Parathyroid adenoma (tissue), 2 donors: ENCODE measurements at regions not wholly inside any gene's neighbourhood (a gene's known extent, or its start where the extent isn't known, plus 50 kb on each side); places are given as distances from the start of the nearest gene placed in this dataset.

ENCODE experiments used
- H2AFZ ChIP-seq: fragments of 300-600 bp; sonication (generic); one replicate; pipeline ENCODE4 v1.7.0; 2017; ENCODE audit warnings: antibody characterized with exemption, mild to moderate bottlenecking
- H3K27ac ChIP-seq: fragments of 300-600 bp; sonication (generic); one replicate; pipeline ENCODE4 v1.7.0; 2017
- H3K27me3 ChIP-seq: fragments of 300-600 bp; sonication (generic); one replicate; pipeline ENCODE4 v1.7.0; 2017; ENCODE audit warnings: low read length; ENCODE audit not compliant: control insufficient read depth, insufficient read depth
- H3K36me3 ChIP-seq: fragments of 300-600 bp; sonication (generic); one replicate; pipeline ENCODE4 v1.7.0; 2017; ENCODE audit warnings: low read length; ENCODE audit not compliant: control insufficient read depth, insufficient read depth
- H3K4me1 ChIP-seq: fragments of 300-600 bp; sonication (generic); one replicate; pipeline ENCODE4 v1.7.0; 2017; ENCODE audit warnings: control low read depth
- H3K4me2 ChIP-seq: fragments of 300-600 bp; sonication (generic); one replicate; pipeline ENCODE4 v1.7.0; 2017; ENCODE audit warnings: low read length
- H3K4me3 ChIP-seq: fragments of 300-600 bp; sonication (generic); one replicate; pipeline ENCODE4 v1.7.0; 2017; ENCODE audit warnings: low read depth, low read length
- H3K79me2 ChIP-seq: fragments of 300-600 bp; sonication (generic); one replicate; pipeline ENCODE4 v1.7.0; 2017; ENCODE audit warnings: control low read depth
- H3K9ac ChIP-seq: fragments of 300-600 bp; sonication (generic); one replicate; pipeline ENCODE4 v1.7.0; 2017; ENCODE audit warnings: mild to moderate bottlenecking
- H3K9me3 ChIP-seq: fragments of 300-600 bp; sonication (generic); one replicate; pipeline ENCODE4 v1.7.0; 2017; ENCODE audit warnings: low read length; ENCODE audit not compliant: control insufficient read depth
- TF ChIP-seq, protein P1 (sequence below): fragments of 300-600 bp; sonication (generic); IDR thresholded peaks from one replicate; pipeline ENCODE4 v1.7.0; 2017; ENCODE audit warnings: antibody characterized with exemption, mild to moderate bottlenecking
- donor health status: primary hyperparathyroidism.

DNA sequence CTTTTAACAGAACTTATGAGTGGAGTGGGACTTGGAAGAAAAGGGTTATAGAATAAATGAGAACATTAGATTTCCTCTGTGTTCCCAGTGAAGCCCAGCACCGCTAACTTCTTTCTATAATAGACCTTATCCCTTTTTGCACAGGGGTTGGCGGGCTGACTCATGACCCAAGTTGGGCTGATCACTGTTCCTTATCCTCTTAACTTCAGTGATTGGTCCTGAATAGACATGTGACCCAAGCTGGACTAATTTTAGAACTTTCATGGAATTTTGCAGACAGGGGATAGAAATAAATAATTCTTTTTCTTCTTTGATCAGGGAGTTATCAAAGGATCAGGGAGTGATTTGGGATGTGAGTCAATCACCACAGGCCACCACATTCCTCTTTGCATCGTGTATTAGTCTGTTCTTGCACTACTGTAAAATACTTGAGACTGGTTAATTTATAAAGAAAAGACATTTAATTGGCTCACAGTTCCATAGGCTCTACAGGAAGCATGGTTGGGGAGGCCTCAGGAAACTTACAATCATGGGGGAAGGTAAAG lies 75.9 kb downstream of the UCHL1 start:
- Histone ChIP-seq H3K79me2 (no peaks in the 10 kb centered on the region), H3K9ac (no peak overlapping the region), H3K4me3 (no peak overlapping the region), H3K27ac (no peak overlapping the region), H3K9me3 (no peaks in the 10 kb centered on the region), H3K4me1 (peaks cover 6% of the 10 kb centered on the region), H3K4me2 (no peak overlapping the region), H3K36me3 (no peaks in the 10 kb centered on the region), H3K27me3 (no peaks in the 10 kb centered on the region), H2AFZ (peak overlapping the region; percentile 22)
- TF ChIP-seq, protein P1, sequence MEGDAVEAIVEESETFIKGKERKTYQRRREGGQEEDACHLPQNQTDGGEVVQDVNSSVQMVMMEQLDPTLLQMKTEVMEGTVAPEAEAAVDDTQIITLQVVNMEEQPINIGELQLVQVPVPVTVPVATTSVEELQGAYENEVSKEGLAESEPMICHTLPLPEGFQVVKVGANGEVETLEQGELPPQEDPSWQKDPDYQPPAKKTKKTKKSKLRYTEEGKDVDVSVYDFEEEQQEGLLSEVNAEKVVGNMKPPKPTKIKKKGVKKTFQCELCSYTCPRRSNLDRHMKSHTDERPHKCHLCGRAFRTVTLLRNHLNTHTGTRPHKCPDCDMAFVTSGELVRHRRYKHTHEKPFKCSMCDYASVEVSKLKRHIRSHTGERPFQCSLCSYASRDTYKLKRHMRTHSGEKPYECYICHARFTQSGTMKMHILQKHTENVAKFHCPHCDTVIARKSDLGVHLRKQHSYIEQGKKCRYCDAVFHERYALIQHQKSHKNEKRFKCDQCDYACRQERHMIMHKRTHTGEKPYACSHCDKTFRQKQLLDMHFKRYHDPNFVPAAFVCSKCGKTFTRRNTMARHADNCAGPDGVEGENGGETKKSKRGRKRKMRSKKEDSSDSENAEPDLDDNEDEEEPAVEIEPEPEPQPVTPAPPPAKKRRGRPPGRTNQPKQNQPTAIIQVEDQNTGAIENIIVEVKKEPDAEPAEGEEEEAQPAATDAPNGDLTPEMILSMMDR: no peak

DNA sequence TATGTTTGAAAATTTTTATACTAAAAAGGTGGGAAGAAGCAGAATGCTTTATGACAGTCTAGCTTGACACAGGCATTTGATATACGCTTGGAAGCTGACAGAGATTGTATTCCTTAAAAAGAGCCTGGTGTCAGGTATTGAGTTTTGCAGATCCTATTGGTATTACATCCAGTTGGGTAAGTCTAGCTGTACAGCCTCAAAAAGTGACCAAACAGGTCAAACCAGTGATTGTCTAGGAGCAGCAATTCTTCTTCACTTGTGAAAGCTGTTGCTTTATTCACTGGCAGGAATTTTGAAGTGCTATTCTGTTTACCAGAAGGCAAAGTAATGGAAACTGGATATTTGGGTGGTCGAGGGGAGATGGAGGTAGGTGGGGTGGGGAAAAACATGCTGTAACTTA lies 77.5 kb downstream of the UCHL1 start:
- TF ChIP-seq, protein P1: no peak
- H3K9ac ChIP-seq: no peak overlapping the region
- H2AFZ ChIP-seq: no peak overlapping the region
- no peaks in the 10 kb centered on the region for H3K9me3 ChIP-seq
- H3K4me3 ChIP-seq: no peak overlapping the region
- peaks cover 6% of the 10 kb centered on the region for H3K4me1 ChIP-seq
- H3K36me3 ChIP-seq: no peaks in the 10 kb centered on the region
- H3K4me2 ChIP-seq: peak overlapping the region; percentile 54
- no peaks in the 10 kb centered on the region for H3K27me3 ChIP-seq
- H3K79me2 ChIP-seq: no peaks in the 10 kb centered on the region
- peak overlapping the region; percentile 56 for H3K27ac ChIP-seq

DNA sequence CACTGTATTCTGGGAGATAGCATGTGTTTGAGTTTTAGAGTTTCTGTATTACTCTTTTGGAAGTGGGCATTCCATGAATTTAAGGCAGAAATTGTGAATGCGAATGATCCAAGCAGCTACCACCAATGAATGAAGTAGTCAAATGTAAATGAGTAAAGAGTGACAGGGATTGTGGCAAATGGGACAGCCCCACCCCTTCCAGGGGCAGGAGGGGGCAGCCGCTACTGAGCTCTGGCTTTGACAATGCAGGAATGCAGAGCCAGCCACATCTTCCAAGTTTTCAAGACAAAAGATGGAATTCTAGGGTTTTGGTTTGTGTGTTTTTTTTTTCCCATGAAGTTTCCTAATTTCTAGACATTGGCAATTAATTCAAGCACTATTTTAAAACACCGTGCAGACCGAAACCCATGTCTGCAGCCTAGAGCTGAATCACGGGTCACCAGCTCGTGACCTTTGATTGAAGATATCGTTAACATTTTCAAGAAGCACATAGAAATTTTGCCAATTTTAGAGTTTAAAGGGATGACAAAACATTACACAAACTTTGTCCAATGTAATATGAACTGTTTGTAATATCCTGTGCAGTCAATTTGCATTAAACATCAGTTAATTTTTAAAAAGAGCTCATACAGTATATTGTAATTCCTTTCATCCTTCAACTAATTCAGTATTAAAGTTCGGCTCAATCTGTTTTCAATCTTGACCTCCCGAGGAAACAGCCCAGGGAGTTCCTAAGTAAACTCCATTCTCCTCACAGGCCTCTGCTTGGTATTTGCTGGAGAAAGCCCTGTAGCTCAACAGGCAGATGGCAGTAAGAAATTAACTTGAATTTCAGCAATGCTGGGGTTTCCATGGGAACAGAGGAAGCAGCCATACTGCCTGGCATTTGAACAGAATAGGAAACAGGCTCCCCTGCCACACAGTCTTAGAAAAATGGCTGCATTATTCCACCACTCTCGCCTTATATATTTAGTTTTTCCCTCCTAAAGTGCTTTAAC lies 83.4 kb downstream of the UCHL1 start:
- Histone ChIP-seq H3K36me3 (no peaks in the 10 kb centered on the region), H3K9me3 (no peaks in the 10 kb centered on the region), H3K27ac (peak overlapping the region; percentile 51), H3K79me2 (no peaks in the 10 kb centered on the region), H3K4me3 (no peak overlapping the region), H3K9ac (no peak overlapping the region), H2AFZ (no peak overlapping the region), H3K4me2 (peak overlapping the region; percentile 23), H3K27me3 (no peaks in the 10 kb centered on the region), H3K4me1 (no peaks in the 10 kb centered on the region)
- TF ChIP-seq, protein P1: no peak

DNA sequence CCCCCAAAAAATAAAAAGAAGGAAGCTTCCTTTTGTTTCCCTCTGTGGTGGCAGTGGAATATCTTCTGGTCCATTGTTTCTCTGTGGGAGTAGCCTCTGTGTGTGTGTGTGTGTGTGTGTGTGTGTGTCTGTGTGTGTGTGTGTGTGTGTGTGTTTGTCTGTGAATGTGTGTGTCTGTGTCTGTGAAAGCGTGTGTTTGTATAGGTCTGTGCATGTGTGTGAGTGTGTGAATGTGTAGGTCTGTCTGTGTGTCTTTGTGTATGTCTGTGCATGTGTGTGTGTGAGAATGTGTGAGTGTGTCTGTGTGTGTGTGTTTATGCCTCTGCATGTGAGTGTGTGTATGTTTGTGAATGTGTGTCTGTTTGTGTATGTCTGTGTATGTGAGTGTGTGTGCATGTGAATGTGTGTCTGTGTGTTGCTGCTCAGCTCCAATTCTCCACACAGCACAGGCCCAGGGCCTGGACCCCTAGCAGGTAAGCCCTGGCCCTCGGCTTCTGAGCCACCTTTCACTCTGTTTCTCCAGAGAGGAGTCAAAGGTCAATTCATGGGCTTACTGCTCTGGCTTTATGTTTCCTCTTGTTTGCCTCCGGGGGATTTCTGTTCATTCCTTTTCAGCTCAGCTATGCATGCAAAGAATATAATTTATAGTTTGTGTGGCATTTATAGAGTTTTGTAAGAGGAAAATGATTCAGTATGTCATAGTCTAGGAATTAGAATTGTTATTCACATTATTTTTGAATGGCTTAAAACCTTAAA lies 89.8 kb downstream of the UCHL1 start:
- Histone ChIP-seq H3K4me3 (no peak overlapping the region), H3K4me1 (no peaks in the 10 kb centered on the region)
- TF ChIP-seq, protein P1: no peak

More for the DNA sequence above, 89.8 kb downstream of the UCHL1 start:
- H3K9ac ChIP-seq: no peak overlapping the region
- no peaks in the 10 kb centered on the region for H3K79me2 ChIP-seq
- H3K9me3 ChIP-seq: no peaks in the 10 kb centered on the region
- no peak overlapping the region for H3K27ac ChIP-seq
- no peaks in the 10 kb centered on the region for H3K36me3 ChIP-seq
- no peak overlapping the region for H3K4me2 ChIP-seq
- no peaks in the 10 kb centered on the region for H3K27me3 ChIP-seq
- H2AFZ ChIP-seq: no peak overlapping the region
